HG03457 (cell line): ENCODE measurements at regions not wholly inside any gene's neighbourhood (a gene's known extent, or its start where the extent isn't known, plus 50 kb on each side); places are given as distances from the start of the nearest gene placed in this dataset.

Experiments
- ATAC-seq: cut with Tn5 transposase; IDR thresholded peaks from one replicate; pipeline ENCODE4 v1.9.1; 2021; ENCODE audit warnings: moderate number of reproducible peaks; ENCODE audit not compliant: unreplicated experiment

- no peak for ATAC-seq
Measured at GRCh38 chr1:58013237-58013636, 533.3 kb downstream of the OMA1 start.

GRCh38 chr1:58011978-58012377 lies 534.5 kb downstream of the OMA1 start:
- ATAC-seq, result no peak

- no peak for ATAC-seq
Measured at GRCh38 chr1:58006421-58007046, 540.0 kb downstream of the OMA1 start.

- no peak for ATAC-seq
Measured at GRCh38 chr1:58005212-58005611, 541.3 kb downstream of the OMA1 start.

- ATAC-seq, result no peak
Measured at GRCh38 chr1:58003988-58004387, 542.5 kb downstream of the OMA1 start.

- no peak for ATAC-seq
Measured at GRCh38 chr1:58003059-58003458, 543.5 kb downstream of the OMA1 start.

- ATAC-seq, result no peak
Measured at GRCh38 chr1:58000821-58001220, 545.7 kb downstream of the OMA1 start.

- no peak for ATAC-seq
Measured at GRCh38 chr1:58000116-58000515, 546.4 kb downstream of the OMA1 start.

GRCh38 chr1:57996400-57996799 lies 550.1 kb downstream of the OMA1 start:
- ATAC-seq, result no peak

- no peak for ATAC-seq
Measured at GRCh38 chr1:57991289-57991688, 555.2 kb downstream of the OMA1 start.

- no peak for ATAC-seq
Measured at GRCh38 chr1:57989877-57990276, 556.6 kb downstream of the OMA1 start.

GRCh38 chr1:57987523-57987922 lies 559.0 kb downstream of the OMA1 start:
- ATAC-seq, result no peak

GRCh38 chr1:57986432-57986831 lies 560.1 kb downstream of the OMA1 start:
- ATAC-seq, result no peak

GRCh38 chr1:57984277-57984676 lies 560.4 kb upstream of the DAB1 start:
- ATAC-seq, result no peak

GRCh38 chr1:57983441-57983840 lies 559.6 kb upstream of the DAB1 start:
- ATAC-seq, result no peak

GRCh38 chr1:57982852-57983251 lies 559.0 kb upstream of the DAB1 start:
- no peak for ATAC-seq

- ATAC-seq, result no peak
Measured at GRCh38 chr1:57976216-57976615, 552.4 kb upstream of the DAB1 start.

- no peak for ATAC-seq
Measured at GRCh38 chr1:57968321-57968720, 544.5 kb upstream of the DAB1 start.

GRCh38 chr1:57966751-57967406 lies 543.0 kb upstream of the DAB1 start:
- no peak for ATAC-seq

- no peak for ATAC-seq
Measured at GRCh38 chr1:57966340-57966739, 542.5 kb upstream of the DAB1 start.

- no peak for ATAC-seq
Measured at GRCh38 chr1:57963581-57963980, 539.7 kb upstream of the DAB1 start.

GRCh38 chr1:57959531-57960241 lies 535.8 kb upstream of the DAB1 start:
- no peak for ATAC-seq
